ENCODE measurements at regions not wholly inside any gene's neighbourhood (a gene's known extent, or its start where the extent isn't known, plus 50 kb on each side); places are given as distances from the start of the nearest gene placed in this dataset.

GRCh38 chr15:75107908-75108838 is 84.8 kb downstream of the PPCDC start:
- 0 out of 5 replicates have a peak, but pooled peaks cover 0 to 1% of the 10 kb centered on the region in 2 experiments for H3K27me3 ChIP-seq (ENCODE audit: control insufficient read depth in 1 of 2, insufficient read depth in 2 of 2, low read length in 2 of 2)
- BruUV-seq (replicated peaks) = no TSS peak
- no peaks in the 10 kb centered on the region for H4K20me1 ChIP-seq (ENCODE audit: insufficient read depth, low read length)
- ChIA-PET CTCF (ENCODE audit: low intra/inter-chr PET ratio, low total read pairs) (no interaction called here), POLR2A (interaction anchor here (1.7 kb wide), 1 partner anchor 65 kb away, joined by 5 read pairs; no protein-coding TSS in a partner anchor)
- no peak for FAIRE-seq
- no peak overlapping the region for H2AFZ ChIP-seq (ENCODE audit: low read length)
- H3K36me3 ChIP-seq (replicated peaks in 1 of 2; ENCODE audit: control insufficient read depth in 1 of 2, insufficient read depth in 2 of 2, low read length in 2 of 2) = no peaks in the 10 kb centered on the region
- WGBS (ENCODE audit: low lambda C conversion rate) = 50% methylated on average over 11 of the region's 12 CpGs
- peaks cover 54% of the 10 kb centered on the region for H3K4me1 ChIP-seq (ENCODE audit: insufficient read depth, low read length)
- DNase-seq (ENCODE audit: low spot score) = peak; percentile 27
- H3K9ac ChIP-seq (ENCODE audit: insufficient read depth, low read depth, low read length) = no peak overlapping the region
- peak; percentile 92 for TF ChIP-seq ATF7 (IDR thresholded peaks at IDR 0.05)
- no peak for TF ChIP-seq ATF7 (CRISPR knock-in tag; IDR thresholded peaks at IDR 0.05)
- TF ChIP-seq TMF1 (CRISPR knock-in tag; IDR thresholded peaks at IDR 0.05; ENCODE audit: low read depth) = no peak
- no peak for TF ChIP-seq MEIS2 (CRISPR knock-in tag; IDR thresholded peaks at IDR 0.05)
- TF ChIP-seq ZNF296 (CRISPR knock-in tag; conservative IDR thresholded peaks at IDR 0.05) = no peak
- TF ChIP-seq CREB1 (IDR thresholded peaks at IDR 0.05) = peak; percentile 37
- no peak for TF ChIP-seq CREB1 (CRISPR knock-in tag; IDR thresholded peaks at IDR 0.05)
- no peak for TF ChIP-seq ZFAT (CRISPR knock-in tag; conservative IDR thresholded peaks at IDR 0.05)
- TF ChIP-seq ZNF652 (CRISPR knock-in tag; IDR thresholded peaks at IDR 0.05; ENCODE audit: borderline replicate concordance, low read depth) = no peak
- TF ChIP-seq SMAD1 (CRISPR knock-in tag; IDR thresholded peaks at IDR 0.05; ENCODE audit: borderline replicate concordance, low read depth) = no peak
- TF ChIP-seq TEAD2 (CRISPR knock-in tag; IDR thresholded peaks at IDR 0.05) = no peak
- peak; percentile 54; the same call in 1 of the 2 replicates for TF ChIP-seq FOSL2 (CRISPR knock-in tag; IDR thresholded peaks at IDR 0.05)
- no peak for TF ChIP-seq ZNF318 (CRISPR knock-in tag; IDR thresholded peaks at IDR 0.05)
- no peak for TF ChIP-seq ZNF326 (CRISPR knock-in tag; IDR thresholded peaks at IDR 0.05; ENCODE audit: borderline replicate concordance)
- no peak for TF ChIP-seq PRMT3 (CRISPR knock-in tag; IDR thresholded peaks at IDR 0.05; ENCODE audit: borderline replicate concordance, low read depth)
- ATAC-seq = peak; percentile 30; the same call in 1 of the 3 replicates
- no peaks in the 10 kb centered on the region for H3K79me2 ChIP-seq (ENCODE audit: insufficient read depth, low read length)
- H3K27ac ChIP-seq (ENCODE audit: extremely low read length, insufficient read depth, low read length) = no peak overlapping the region
- peak overlapping the region; percentile 34; the same call in 1 of the 2 replicates for H3K4me2 ChIP-seq (ENCODE audit: low read depth, low read length)
- no peak overlapping the region for H3K4me3 ChIP-seq (replicated peaks in 1 of 3; ENCODE audit: insufficient read depth in 1 of 3, low read depth in 2 of 3, low read length in 3 of 3)
- in situ Hi-C loops (cut with HindIII; ENCODE audit: extremely low pct_ligation_motif_present, low pct_unique_long_range_greater_than_20kb) = no loop called here
- peaks cover 1% of the 10 kb centered on the region; the same call in 1 of the 2 replicates for H3K9me3 ChIP-seq (ENCODE audit: low read length)
- intact Hi-C loops (cut with micrococcal nuclease; ENCODE audit: unreplicated experiment) = no loop called here

All from HepG2 (cell line).